AG10803 (cell line): ENCODE measurements at regions not wholly inside any gene's neighbourhood (a gene's known extent, or its start where the extent isn't known, plus 50 kb on each side); places are given as distances from the start of the nearest gene placed in this dataset.

Experiments used
- DNase-seq: peaks from one replicate; pipeline ENCODE4 v3.0.0; 2010; ENCODE audit warnings: low read depth
- H3K4me3 ChIP-seq: 2 replicates; pipeline ENCODE4 v1.5.1; 2011; ENCODE audit warnings: mild to moderate bottlenecking, low read length, control low read depth
- CTCF ChIP-seq: conservative IDR thresholded peaks from 2 replicates; pipeline ENCODE4 v1.5.1; 2011; ENCODE audit warnings: mild to moderate bottlenecking, low read length, control low read depth, inconsistent platforms

- no peak overlapping the region for H3K4me3 ChIP-seq
- no peak for TF ChIP-seq CTCF
- no peak for DNase-seq
These were observed 190.4 kb downstream of the UQCRFS1 start for GRCh38 chr19:29022599-29022998.

DNA sequence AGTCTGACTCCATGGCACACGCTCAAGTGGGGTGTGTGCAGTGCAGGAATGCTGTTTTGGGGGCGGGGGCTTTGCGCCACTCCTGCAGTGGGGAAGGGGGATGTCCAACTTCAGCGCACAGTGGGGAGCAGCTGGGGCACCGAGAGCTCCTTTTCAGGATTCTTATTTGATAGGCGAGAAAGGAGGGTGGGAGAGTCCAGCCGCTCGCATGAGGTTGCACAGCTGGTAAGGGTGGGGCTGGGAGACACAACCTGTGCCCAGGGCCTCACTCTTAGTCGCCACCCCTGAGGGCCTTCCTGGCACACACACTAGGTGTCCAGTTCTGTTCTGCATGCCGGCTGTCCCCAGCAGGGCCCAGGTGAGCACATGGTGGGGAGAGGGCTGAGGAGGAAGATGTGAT is 190.8 kb downstream of the UQCRFS1 start:
- no peak for DNase-seq
- H3K4me3 ChIP-seq = no peak overlapping the region
- no peak for TF ChIP-seq CTCF

GRCh38 chr19:29021232-29021916 is 191.6 kb downstream of the UQCRFS1 start:
- DNase-seq = no peak
- H3K4me3 ChIP-seq = no peak overlapping the region
- TF ChIP-seq CTCF = no peak

DNA sequence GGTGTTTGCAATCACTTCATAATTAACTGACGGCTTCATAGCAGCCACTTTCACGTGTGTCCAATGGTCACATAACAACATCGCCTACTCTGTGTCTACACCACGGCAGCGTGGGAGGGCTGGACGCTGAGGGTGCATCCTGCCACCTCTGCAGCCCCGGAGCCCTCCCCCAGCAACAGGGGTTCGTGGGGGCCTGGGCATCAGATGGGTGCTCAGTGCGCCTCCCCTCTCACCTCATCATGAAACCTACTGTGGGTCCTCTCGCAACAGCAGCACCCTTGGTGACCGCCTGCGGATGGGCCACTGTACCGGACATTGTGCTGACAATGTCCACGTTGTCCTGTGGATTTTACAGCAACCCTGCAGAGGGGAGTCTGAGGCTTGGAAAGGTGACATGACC is 193.5 kb downstream of the UQCRFS1 start:
- DNase-seq = no peak
- no peak overlapping the region for H3K4me3 ChIP-seq
- no peak for TF ChIP-seq CTCF

DNA sequence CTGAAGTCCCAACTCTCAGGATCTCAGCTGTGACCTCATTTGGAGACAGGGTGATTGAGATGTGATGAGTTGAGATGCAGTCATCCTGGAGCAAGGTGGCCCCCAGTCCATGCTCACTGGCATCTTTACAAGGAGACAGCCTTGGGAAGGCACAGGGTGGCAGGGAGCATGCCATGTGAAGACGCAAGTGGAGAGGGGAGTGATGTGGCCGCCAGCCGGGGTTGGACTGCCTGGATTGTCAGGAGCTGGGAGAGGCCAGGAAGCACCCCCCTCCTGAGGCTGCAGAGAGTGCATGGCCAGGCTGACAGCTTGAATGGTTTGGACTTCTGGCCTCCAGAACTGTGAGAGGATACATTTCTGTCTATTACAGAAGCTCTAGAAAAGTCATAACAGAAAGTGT is 194.4 kb downstream of the UQCRFS1 start:
- no peak for TF ChIP-seq CTCF

DNA sequence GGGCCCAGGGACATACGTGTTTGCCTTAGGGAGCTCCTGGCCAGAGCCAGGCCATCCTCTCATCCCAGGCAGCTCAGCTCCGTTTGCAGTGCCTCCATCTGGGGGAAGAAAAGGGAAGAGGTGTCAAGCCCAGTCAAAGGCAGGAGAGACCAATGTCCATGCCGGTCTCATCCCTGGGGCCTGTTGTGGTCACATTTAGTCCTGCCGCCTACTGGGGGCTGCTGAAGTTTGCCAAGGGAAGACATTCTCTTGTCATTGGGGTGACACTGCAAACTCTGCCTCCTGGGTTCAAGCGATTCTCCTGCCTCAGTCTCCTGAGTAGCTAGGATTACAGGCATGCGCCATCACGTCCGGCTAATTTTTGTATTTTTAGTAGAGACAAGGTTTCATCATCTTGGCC is 195.2 kb downstream of the UQCRFS1 start:
- H3K4me3 ChIP-seq = no peak overlapping the region
- no peak for DNase-seq
- no peak for TF ChIP-seq CTCF

More for the DNA sequence above, 194.4 kb downstream of the UQCRFS1 start:
- H3K4me3 ChIP-seq = no peak overlapping the region
- no peak for DNase-seq

GRCh38 chr19:29016926-29017760 is 195.8 kb downstream of the UQCRFS1 start:
- DNase-seq = no peak
- no peak for TF ChIP-seq CTCF
- H3K4me3 ChIP-seq = no peak overlapping the region
